Loucy (cell line): ENCODE measurements at regions not wholly inside any gene's neighbourhood (a gene's known extent, or its start where the extent isn't known, plus 50 kb on each side); places are given as distances from the start of the nearest gene placed in this dataset.

ENCODE experiments used
- EZH2phosphoT487 ChIP-seq: fragments of 200-600 bp; IDR thresholded peaks from 2 replicates; pipeline ENCODE4 v1.6.1; 2018; ENCODE audit warnings: antibody characterized with exemption, mild to moderate bottlenecking, moderate library complexity, borderline replicate concordance
- TF ChIP-seq, protein P1 (sequence below): fragments of 200-600 bp; sonication (generic); conservative IDR thresholded peaks from 2 replicates; pipeline ENCODE4 v1.5.1; 2014; ENCODE audit warnings: mild to moderate bottlenecking, antibody characterized with exemption, low read length

DNA sequence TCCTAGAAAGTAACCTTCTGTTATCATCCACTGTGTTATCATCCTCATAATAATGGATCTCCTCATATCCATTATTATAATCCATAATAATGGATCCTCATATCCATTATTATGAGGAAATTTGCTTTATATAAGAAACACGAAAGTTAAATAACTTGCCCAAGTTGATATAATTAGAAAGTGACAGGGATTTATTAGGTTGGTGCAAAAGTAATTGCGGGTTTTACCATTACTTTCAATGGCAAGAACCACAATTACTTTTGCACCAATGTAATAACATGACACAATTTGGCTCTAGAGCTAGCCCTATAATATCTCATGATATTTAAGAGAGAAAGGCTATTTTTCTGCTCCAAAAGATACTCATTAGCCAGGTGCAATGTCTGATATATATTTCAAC, 275.7 kb upstream of the STXBP5 start:
- TF ChIP-seq, protein P1, sequence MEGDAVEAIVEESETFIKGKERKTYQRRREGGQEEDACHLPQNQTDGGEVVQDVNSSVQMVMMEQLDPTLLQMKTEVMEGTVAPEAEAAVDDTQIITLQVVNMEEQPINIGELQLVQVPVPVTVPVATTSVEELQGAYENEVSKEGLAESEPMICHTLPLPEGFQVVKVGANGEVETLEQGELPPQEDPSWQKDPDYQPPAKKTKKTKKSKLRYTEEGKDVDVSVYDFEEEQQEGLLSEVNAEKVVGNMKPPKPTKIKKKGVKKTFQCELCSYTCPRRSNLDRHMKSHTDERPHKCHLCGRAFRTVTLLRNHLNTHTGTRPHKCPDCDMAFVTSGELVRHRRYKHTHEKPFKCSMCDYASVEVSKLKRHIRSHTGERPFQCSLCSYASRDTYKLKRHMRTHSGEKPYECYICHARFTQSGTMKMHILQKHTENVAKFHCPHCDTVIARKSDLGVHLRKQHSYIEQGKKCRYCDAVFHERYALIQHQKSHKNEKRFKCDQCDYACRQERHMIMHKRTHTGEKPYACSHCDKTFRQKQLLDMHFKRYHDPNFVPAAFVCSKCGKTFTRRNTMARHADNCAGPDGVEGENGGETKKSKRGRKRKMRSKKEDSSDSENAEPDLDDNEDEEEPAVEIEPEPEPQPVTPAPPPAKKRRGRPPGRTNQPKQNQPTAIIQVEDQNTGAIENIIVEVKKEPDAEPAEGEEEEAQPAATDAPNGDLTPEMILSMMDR: no peak
- TF ChIP-seq EZH2phosphoT487: no peak
